D341Med (cell line): ENCODE measurements at regions not wholly inside any gene's neighbourhood (a gene's known extent, or its start where the extent isn't known, plus 50 kb on each side); places are given as distances from the start of the nearest gene placed in this dataset.
"Not testable (repeated sequence)": the region's sequence is repeated elsewhere in the genome, so short reads cannot be mapped to it uniquely, and the experiment has no call there.

ENCODE experiments used
- DNase-seq: peaks from one replicate; pipeline ENCODE4 v3.0.0; 2012; ENCODE audit warnings: low spot score

DNA sequence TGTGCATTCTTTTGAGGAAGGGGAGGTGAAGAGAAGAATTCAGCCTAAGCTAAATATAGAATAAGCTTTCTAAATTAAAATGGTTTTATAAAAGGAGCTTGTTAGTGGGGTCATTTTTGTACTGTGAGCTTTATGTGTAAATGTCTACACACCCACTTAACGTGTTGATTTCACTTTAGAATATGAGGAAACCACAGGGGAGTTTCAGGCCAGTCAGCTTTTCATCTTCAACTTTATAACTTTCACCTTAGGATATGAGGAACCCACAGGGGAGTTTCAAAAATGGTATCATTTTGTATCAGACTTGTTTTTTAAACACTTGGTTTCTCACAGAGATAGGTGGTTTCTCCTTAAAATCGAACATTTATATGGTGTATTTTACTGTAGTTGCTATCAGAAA, 120.7 kb upstream of the NIPA1 start:
- not testable (repeated sequence) for DNase-seq

GRCh38 chr15:22684786-22685185, 101.7 kb upstream of the NIPA1 start:
- not testable (repeated sequence) for DNase-seq

DNA sequence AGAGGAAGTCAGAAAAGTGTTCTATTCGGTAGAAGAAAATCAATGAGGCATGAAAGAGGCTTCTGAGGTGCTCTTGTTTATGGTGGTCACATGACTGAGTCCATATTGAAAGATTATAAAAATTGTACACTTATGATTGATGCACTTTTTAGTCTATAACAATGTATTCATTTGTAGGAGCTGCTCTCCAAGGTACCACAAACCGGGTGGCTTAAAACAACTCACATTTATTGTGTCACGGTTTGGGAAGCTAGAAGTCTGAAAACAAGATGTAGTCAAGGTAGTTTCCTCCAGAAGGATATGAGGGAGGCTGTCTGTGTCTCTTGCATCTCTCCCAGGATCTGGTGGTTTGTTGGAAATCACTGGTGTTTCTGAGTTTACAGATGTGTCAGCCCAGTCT, 86.6 kb upstream of the NIPA1 start:
- not testable (repeated sequence) for DNase-seq

DNA sequence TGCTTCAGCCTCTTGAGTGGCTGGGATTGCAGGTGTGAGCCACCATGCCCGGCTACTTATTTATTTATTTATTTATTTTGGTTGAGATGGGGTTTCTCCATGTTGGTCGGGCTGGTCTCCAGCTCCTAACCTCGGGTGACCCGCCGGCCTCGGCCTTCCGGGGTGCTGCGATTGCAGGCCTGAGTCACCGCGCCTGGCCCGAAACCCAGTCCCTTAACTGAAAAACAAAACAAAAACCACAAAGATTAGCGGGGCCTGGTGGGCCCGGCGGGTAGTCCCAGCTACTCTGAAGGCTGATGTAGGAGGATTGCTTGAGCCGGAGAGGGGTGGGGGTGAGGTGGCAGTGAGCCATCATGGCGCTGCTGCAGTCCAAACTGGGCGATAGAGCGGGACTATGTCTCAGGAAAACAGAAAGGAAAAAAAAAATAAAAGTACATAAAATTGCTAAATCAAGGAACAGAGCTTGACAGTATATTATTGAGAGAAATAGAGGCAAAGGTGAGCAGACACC, 75.6 kb upstream of the NIPA1 start:
- DNase-seq = not testable (repeated sequence)

DNA sequence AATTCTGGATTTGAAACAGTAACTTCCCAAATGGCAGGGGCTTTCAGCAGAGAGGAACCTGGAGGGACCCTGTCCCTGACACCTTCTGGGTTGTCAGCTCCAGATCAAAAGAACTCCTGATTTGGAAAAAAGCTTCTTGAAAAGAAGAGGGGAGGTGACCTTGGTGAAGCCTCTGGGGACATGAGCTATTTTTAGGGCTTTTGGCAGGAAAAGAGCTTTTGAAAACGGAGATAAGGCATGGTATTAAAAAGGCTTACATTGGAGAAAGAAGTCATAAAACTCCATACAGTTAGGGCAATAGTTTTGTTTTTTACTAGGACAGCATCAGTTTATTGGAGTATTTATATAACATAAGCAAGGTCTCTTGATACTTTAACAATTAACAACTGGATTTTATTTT, 72.5 kb upstream of the NIPA1 start:
- DNase-seq = not testable (repeated sequence)

DNA sequence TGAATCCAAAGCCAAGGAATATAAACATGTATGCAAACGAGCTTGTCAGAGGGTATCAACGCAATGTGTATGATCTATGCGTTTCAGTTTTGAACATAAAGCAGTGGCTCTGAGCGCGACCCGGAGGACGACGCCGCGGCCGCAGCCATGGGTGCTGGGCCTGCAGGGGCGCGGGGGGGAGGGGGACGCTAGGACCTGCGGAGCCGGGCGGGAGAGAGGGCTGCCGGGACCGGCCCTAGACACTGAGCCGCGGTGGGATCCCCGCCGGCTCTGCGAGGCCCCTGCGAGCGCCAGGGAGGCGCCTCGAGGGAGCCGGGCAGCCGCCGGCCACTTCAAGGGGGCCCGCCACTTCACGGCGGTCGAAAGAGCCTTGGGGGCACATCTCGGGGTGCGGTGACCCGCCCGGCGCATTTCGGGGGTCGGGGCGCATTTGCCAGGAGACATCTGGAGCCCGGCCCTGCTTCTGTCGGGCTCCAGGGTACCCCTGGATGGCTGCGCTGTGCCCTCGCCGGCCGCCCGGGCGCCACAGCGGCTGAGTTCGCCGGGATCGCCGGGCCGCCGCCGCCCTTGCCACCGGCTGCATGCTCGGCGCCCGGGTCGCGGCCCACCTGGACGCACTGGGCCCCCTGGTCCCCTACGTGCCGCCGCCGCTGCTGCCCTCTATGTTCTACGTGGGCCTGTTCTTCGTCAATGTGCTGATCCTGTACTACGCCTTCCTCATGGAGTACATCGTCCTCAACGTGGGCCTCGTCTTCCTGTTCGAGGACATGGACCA, 71.9 kb upstream of the NIPA1 start:
- DNase-seq = peak; percentile 4

DNA sequence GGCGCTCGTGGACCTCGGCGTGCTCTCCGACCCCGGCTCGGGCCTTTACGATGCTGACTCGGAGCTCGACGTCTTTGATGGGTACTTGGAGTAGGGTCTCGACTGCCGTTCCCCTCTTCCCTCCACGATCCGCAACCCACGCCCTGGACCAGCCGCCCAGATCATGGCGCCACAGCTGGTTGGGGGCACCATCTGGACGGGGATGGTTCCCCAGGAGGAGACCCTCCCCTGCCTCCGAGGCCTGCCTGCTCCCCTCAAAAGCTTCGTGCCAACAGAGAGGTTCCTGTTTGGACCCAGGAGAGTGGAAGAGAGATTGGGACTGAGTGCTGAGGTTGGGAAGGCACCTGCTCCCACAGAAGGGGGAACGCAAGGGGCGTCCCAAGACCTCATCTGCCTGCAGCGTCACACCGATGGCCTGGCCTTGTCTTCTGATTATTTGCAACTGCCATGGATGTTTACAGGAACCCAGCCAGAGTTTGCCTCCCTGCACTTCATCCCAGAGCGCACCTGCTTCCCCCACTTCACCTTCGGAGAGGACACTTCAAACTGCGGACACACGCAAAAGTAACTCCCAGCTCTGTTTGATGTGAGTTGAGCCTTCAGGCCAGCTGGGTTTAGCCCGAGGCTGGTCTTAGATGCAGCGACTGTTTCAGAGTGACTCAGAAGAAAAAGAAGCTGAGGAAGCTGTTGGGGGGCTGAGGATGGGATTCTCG, 71.2 kb upstream of the NIPA1 start:
- DNase-seq = not testable (repeated sequence)

- DNase-seq = not testable (repeated sequence)
Measured at GRCh38 chr15:22719980-22720379, 66.5 kb upstream of the NIPA1 start.

- DNase-seq = not testable (repeated sequence)
Measured at GRCh38 chr15:22726104-22726503, 60.3 kb upstream of the NIPA1 start.

GRCh38 chr15:22735067-22735466, 51.4 kb upstream of the NIPA1 start:
- DNase-seq = not testable (repeated sequence)

DNA sequence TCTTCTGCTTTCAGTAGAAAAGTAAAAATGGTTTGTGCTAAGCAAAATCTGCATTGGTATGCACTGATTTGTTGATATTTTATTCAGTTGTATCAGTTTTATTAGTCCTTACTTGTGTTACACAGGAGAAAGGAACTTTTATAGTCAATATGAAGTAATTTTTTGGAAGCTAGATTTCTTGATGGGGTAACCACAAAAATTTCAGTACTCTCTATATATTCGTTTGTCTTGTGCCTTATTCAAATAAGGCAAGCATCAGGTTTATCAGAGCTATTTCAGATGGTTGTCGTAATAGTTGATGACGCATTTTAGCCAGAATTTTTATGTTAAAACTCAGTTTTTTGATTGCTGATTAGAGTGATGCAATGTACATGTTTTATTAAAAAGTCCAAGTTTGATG, 50.7 kb upstream of the NIPA1 start:
- DNase-seq = no peak

- not testable (repeated sequence) for DNase-seq
Measured at GRCh38 chr15:22736200-22736599, 50.2 kb upstream of the NIPA1 start.
